Gastrocnemius medialis (tissue), 4 donors: ENCODE measurements at regions not wholly inside any gene's neighbourhood (a gene's known extent, or its start where the extent isn't known, plus 50 kb on each side); places are given as distances from the start of the nearest gene placed in this dataset.

Source experiments
- ATAC-seq, 2 donors: fragments of 150-250 bp; one replicate each; pipeline ENCODE4 v1.9.1; 2016
- DNase-seq, 2 donors: peaks; one replicate each; pipeline ENCODE4 v3.0.0-alpha.2; 2019
- H3K27ac ChIP-seq, 4 donors: fragments of 200-600 bp; sonication (generic); 1 replicate in 1 of 4; 2 replicates in 3 of 4; pipeline ENCODE4 v1.5.1; 2016 to 2018; ENCODE audit warnings: mild to moderate bottlenecking in 2 of 4, moderate library complexity in 1 of 4
- H3K27me3 ChIP-seq, 3 donors: fragments of 200-600 bp; sonication (generic) in 2 of 3; 1 replicate in 1 of 3; 2 replicates in 2 of 3; pipeline versions ENCODE4 v1.5.1 to v1.6.0; 2016 to 2019; ENCODE audit warnings: mild to moderate bottlenecking in 1 of 3, moderate library complexity in 1 of 3
- H3K36me3 ChIP-seq, 2 donors: fragments of 200-600 bp; sonication (generic) in 1 of 2; one replicate each; pipeline ENCODE4 v1.5.1; 2017 to 2018
- H3K4me1 ChIP-seq, 2 donors: fragments of 200-600 bp; sonication (generic) in 1 of 2; one replicate each; pipeline ENCODE4 v1.5.1; 2016 to 2017; ENCODE audit warnings: mild to moderate bottlenecking in 2 of 2
- H3K4me3 ChIP-seq, 4 donors: fragments of 200-600 bp; sonication (generic) in 3 of 4; 1 replicate in 1 of 4; 2 replicates in 3 of 4; pipeline ENCODE4 v1.5.1; 2016 to 2019; ENCODE audit warnings: mild to moderate bottlenecking in 2 of 4
- H3K9me3 ChIP-seq, 3 donors: fragments of 200-600 bp; sonication (generic) in 2 of 3; 1 replicate in 1 of 3; 2 replicates in 2 of 3; pipeline ENCODE4 v1.5.1; 2016 to 2019
- POLR2A ChIP-seq, 2 donors: fragments of 450-650 bp; IDR thresholded peaks; one replicate each; pipeline ENCODE4 v1.6.1; 2017; ENCODE audit warnings: antibody characterized with exemption in 2 of 2, mild to moderate bottlenecking in 2 of 2, moderate library complexity in 2 of 2
- in situ Hi-C, 4 donors: fragments of 200-750 bp; cut with MboI; loops; one replicate each; pipeline versions ENCODE4 v1.15.0 to v1.8.0; 2017; ENCODE audit warnings: low sequenced_read_pairs in 4 of 4
- intact Hi-C: fragments of 100-400 bp; cut with DNase I; formaldehyde crosslinking; loops from one replicate; pipeline ENCODE4 v1.15.1; 2023; ENCODE audit warnings: low total_unique reads
- TF ChIP-seq, protein P1 (sequence below), 5 experiments: fragments of 450-650 bp in 3 of 5; fragments of 200-600 bp in 2 of 5; sonication (generic) in 2 of 5; IDR thresholded peaks in 4 of 5; conservative IDR thresholded peaks in 1 of 5; 1 replicate in 4 of 5; 2 replicates in 1 of 5; pipeline ENCODE4 v1.5.1; 2016 to 2019; ENCODE audit warnings: antibody characterized with exemption in 5 of 5, mild to moderate bottlenecking in 3 of 5, moderate library complexity in 3 of 5

DNA sequence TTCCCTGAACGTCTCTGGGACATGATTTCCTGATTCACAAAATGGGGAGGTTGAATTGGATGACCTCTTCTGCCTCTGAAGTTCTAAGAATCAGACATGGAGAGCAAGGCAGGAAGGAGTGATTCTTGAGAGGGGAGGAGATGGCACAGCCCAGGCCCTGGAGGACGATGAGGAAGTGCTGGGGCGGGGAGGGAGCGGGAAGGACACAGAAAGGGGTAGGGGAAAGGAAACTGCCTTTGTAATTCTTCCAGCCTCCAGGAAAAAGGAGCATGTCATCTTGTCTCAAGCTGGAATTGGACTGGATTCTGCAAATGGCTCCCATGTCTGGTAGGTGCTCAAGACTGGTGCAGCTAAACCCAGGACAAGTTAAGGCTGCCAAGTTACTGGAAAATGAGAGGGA, 97.0 kb upstream of the NCK2 start:
- TF ChIP-seq, protein P1, sequence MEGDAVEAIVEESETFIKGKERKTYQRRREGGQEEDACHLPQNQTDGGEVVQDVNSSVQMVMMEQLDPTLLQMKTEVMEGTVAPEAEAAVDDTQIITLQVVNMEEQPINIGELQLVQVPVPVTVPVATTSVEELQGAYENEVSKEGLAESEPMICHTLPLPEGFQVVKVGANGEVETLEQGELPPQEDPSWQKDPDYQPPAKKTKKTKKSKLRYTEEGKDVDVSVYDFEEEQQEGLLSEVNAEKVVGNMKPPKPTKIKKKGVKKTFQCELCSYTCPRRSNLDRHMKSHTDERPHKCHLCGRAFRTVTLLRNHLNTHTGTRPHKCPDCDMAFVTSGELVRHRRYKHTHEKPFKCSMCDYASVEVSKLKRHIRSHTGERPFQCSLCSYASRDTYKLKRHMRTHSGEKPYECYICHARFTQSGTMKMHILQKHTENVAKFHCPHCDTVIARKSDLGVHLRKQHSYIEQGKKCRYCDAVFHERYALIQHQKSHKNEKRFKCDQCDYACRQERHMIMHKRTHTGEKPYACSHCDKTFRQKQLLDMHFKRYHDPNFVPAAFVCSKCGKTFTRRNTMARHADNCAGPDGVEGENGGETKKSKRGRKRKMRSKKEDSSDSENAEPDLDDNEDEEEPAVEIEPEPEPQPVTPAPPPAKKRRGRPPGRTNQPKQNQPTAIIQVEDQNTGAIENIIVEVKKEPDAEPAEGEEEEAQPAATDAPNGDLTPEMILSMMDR (IDR thresholded peaks at IDR 0.05 in 4 of 5, conservative IDR thresholded peaks at IDR 0.05 in 1 of 5), result no peak
- no peak for TF ChIP-seq POLR2A (IDR thresholded peaks at IDR 0.05)
- ATAC-seq (no peak), DNase-seq (no peak)
- intact Hi-C loops (no loop called here), in situ Hi-C loops (no loop called here)
- no peaks in the 10 kb centered on the region for H3K9me3 ChIP-seq
- H3K27me3 ChIP-seq, result peaks cover 0 to 7% (median 2%) of the 10 kb centered on the region in 3 donors
- no peaks in the 10 kb centered on the region for H3K36me3 ChIP-seq
- H3K27ac ChIP-seq, result no peak overlapping the region
- no peaks in the 10 kb centered on the region for H3K4me1 ChIP-seq
- H3K4me3 ChIP-seq, result no peak overlapping the region

DNA sequence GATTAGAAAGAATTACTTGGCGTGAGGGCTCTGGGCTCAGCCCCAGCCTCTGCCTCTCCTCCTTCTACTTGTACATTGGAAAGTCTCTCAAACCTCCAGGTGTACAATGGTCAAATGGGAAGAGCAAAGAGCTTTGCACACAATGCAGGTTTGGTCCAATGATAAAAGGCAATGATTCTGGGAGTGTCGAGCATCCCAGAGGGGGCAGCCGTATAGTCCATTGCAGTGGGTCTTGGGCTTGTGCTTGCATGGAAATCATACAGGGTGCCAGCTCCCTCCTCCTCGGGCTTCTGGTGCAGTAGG, 98.0 kb upstream of the NCK2 start:
- H3K4me3 ChIP-seq, result no peak overlapping the region
- intact Hi-C loops (no loop called here), in situ Hi-C loops (no loop called here)
- no peak overlapping the region for H3K27ac ChIP-seq
- no peaks in the 10 kb centered on the region for H3K36me3 ChIP-seq
- ATAC-seq (no peak), DNase-seq (no peak)
- peaks cover 0 to 7% (median 2%) of the 10 kb centered on the region in 3 donors for H3K27me3 ChIP-seq
- no peak for TF ChIP-seq POLR2A (IDR thresholded peaks at IDR 0.05)
- TF ChIP-seq, protein P1 (IDR thresholded peaks at IDR 0.05 in 4 of 5, conservative IDR thresholded peaks at IDR 0.05 in 1 of 5), result no peak
- no peaks in the 10 kb centered on the region for H3K9me3 ChIP-seq
- no peaks in the 10 kb centered on the region for H3K4me1 ChIP-seq

DNA sequence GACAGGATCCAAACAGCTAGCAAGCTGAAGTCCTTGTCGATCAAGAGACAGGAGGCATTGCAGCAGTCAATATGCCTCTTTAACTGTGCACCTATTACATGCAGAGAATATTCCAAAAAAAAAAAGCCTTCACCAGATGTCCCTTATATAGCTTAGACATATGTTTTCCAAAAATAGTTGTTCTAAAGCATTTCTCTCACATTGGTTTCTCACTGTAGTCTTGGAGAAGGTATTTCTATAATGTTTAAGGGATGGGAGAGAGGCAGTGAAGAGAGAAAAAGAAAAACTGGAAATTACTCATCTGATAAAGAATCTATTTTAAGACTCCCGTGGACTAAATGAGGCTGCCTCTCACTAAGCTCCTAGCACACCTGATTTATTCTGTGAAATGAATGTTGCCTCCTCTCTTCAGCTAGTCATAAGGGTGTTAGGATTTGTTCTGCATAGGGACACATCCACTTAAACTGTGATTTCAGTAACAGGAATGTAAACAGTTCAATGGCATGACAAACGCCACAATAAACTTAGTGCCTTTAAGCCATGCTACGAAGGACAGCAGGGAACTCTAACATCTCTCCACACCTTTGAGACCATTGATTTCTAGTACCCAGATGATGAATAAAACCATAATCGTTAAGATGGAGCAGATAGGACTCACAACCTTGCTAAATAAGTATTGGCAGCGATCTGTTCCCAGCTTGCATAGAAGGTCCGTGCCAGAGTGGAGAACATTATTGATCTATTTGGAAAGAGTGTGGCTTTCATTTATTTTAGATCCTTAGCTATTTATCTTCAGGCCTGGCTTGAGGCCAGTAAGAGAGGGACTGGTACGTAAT, 98.6 kb upstream of the NCK2 start:
- H3K4me1 ChIP-seq, result no peaks in the 10 kb centered on the region
- H3K36me3 ChIP-seq, result no peaks in the 10 kb centered on the region
- no peaks in the 10 kb centered on the region for H3K9me3 ChIP-seq
- no peak for TF ChIP-seq POLR2A (IDR thresholded peaks at IDR 0.05)
- TF ChIP-seq, protein P1 (IDR thresholded peaks at IDR 0.05 in 4 of 5, conservative IDR thresholded peaks at IDR 0.05 in 1 of 5), result no peak
- H3K27me3 ChIP-seq, result peaks cover 0 to 7% (median 2%) of the 10 kb centered on the region in 3 donors
- in situ Hi-C loops (no loop called here), intact Hi-C loops (no loop called here)
- no peak overlapping the region for H3K27ac ChIP-seq
- no peak overlapping the region for H3K4me3 ChIP-seq
- DNase-seq (no peak), ATAC-seq (no peak)

DNA sequence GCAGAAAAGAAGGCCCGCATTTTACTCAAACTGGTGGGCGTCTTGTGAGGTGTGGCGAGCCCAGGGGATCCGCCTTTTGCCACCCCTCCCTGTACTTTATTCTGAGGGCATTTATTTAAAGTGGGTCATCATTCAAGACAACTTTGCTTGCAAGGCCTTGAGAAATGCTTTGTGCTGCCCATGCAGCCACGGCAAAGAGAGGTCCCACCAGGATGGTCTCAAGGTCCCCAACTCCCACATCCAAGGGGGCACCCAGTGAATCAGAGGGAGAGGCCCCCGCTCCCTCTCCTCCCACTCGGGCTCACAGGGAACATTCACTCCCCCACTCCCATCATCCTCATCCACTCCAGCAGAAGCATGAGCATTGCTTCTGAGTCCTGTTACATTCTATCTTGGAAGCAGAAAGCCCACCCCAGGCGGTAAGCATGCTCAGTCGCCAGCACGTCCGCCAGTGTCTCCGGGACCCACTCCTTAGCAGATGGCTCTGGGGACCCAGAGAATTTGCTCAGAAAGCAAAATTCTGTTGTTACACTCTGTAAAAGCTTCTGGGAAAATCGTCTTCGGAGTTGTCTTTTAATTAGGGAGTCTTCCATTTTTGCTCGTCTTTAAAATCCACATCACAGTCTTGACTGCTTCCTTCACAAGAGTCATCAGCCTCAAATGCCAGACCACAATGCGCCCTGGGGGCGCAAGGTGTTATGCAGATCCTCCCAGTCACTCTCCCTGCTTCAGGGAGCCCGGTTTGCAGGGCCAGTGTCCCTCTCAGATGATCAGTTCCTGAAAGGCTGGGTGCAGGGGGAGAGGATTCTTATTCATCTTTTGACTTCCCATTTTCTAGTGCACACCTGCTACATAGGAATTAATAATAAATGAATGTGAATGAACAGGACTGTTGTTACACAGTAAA, 99.4 kb upstream of the NCK2 start:
- ATAC-seq (no peak), DNase-seq (no peak)
- Histone ChIP-seq H3K27ac (no peak overlapping the region), H3K36me3 (no peaks in the 10 kb centered on the region), H3K4me1 (no peaks in the 10 kb centered on the region), H3K27me3 (peaks cover 0 to 7% (median 2%) of the 10 kb centered on the region in 3 donors), H3K9me3 (no peaks in the 10 kb centered on the region), H3K4me3 (no peak overlapping the region)
- intact Hi-C loops (no loop called here), in situ Hi-C loops (no loop called here)
- TF ChIP-seq, protein P1 (IDR thresholded peaks at IDR 0.05 in 4 of 5, conservative IDR thresholded peaks at IDR 0.05 in 1 of 5), result no peak
